ENCODE measurements at regions not wholly inside any gene's neighbourhood (a gene's known extent, or its start where the extent isn't known, plus 50 kb on each side); places are given as distances from the start of the nearest gene placed in this dataset.

GRCh38 chr13:59391696-59392095 lies 772.0 kb downstream of the DIAPH3 start:
- no peaks in the 10 kb centered on the region for H3K79me2 ChIP-seq (ENCODE audit: insufficient read depth, low read length)
- H3K23me2 ChIP-seq (ENCODE audit: insufficient read length, low read depth, low read length, poor library complexity, severe bottlenecking) = no peaks in the 10 kb centered on the region
- no peak overlapping the region for H4K91ac ChIP-seq (ENCODE audit: insufficient read length, low read depth, low read length)
- peak overlapping the region; percentile 84 for H2AFZ ChIP-seq (ENCODE audit: low read length)
- H2BK12ac ChIP-seq (ENCODE audit: insufficient read length, low read depth, low read length) = no peak overlapping the region
- no peak overlapping the region for H3T11ph ChIP-seq (ENCODE audit: low read length)
- H3K4me2 ChIP-seq (ENCODE audit: insufficient read depth, insufficient read length, low read length) = no peak overlapping the region
- H4K8ac ChIP-seq (replicated peaks; ENCODE audit: insufficient read length, low read depth, low read length) = no peak overlapping the region
- H3K18ac ChIP-seq (ENCODE audit: insufficient read length, low read depth, low read length) = no peak overlapping the region
- no peak overlapping the region for H3K9ac ChIP-seq (ENCODE audit: extremely low read depth, insufficient read length, low read length)
- TF ChIP-seq CTCF (conservative IDR thresholded peaks at IDR 0.05) = peak; percentile 95
- no peak overlapping the region for H3K56ac ChIP-seq (ENCODE audit: insufficient read length, low read depth, low read length)
- H3K79me1 ChIP-seq (ENCODE audit: insufficient read depth, low read depth, low read length, poor library complexity, severe bottlenecking) = no peaks in the 10 kb centered on the region
- Mint-ChIP-seq H3K9me3 (peaks cover 9 to 25% of the 10 kb centered on the region in 2 experiments; a peak in 4 of 5 replicates), H3K4me3 (no peak overlapping the region), H3K36me3 (ENCODE audit: insufficient read depth in 1 of 3, low read depth in 3 of 3) (peaks cover 6 to 35% (median 15%) of the 10 kb centered on the region in 3 experiments), H3K4me1 (peaks cover 10 to 12% of the 10 kb centered on the region in 2 experiments; a peak in 3 of 4 replicates), H3K27ac (no peak overlapping the region), H3K27me3 (ENCODE audit: low read depth) (no peaks in the 10 kb centered on the region)
- H4K20me1 ChIP-seq (ENCODE audit: control insufficient read depth, insufficient read depth, insufficient read length) = no peaks in the 10 kb centered on the region
- H3K4ac ChIP-seq (ENCODE audit: low read depth, low read length) = no peak overlapping the region
- no peak overlapping the region for H2BK120ac ChIP-seq (ENCODE audit: low read depth, low read length, poor library complexity, severe bottlenecking)
- no peak overlapping the region for H2BK15ac ChIP-seq (ENCODE audit: low read depth, low read length)
- H4K5ac ChIP-seq (ENCODE audit: insufficient read length, low read depth, low read length) = no peak overlapping the region
- H3K27me3 ChIP-seq (ENCODE audit: insufficient read depth, low read length) = no peaks in the 10 kb centered on the region
- H3K27ac ChIP-seq (ENCODE audit: insufficient read length, low read depth, low read length) = no peak overlapping the region
- DNase-seq = peak; percentile 52
- H2BK5ac ChIP-seq (ENCODE audit: insufficient read length, low read length) = no peak overlapping the region
- no peak overlapping the region for H2AK5ac ChIP-seq (ENCODE audit: insufficient read length, low read length)
- no peak overlapping the region for H3K14ac ChIP-seq (ENCODE audit: insufficient read depth, low read length)
- no CpG with 5 or more reads among the region's 2 CpGs for WGBS (ENCODE audit: extremely low coverage, insufficient read length, low lambda C conversion rate)
- no peaks in the 10 kb centered on the region for H3K9me3 ChIP-seq (ENCODE audit: control insufficient read depth, low read depth, low read length)
- H3K23ac ChIP-seq (ENCODE audit: insufficient read length, low read depth, low read length) = no peak overlapping the region
- no peak overlapping the region for H2BK20ac ChIP-seq (ENCODE audit: low read depth, low read length, poor library complexity, severe bottlenecking)
- H3K4me1 ChIP-seq (ENCODE audit: insufficient read depth, low read length) = no peaks in the 10 kb centered on the region
